ENCODE measurements at regions not wholly inside any gene's neighbourhood (a gene's known extent, or its start where the extent isn't known, plus 50 kb on each side); places are given as distances from the start of the nearest gene placed in this dataset.

DNA sequence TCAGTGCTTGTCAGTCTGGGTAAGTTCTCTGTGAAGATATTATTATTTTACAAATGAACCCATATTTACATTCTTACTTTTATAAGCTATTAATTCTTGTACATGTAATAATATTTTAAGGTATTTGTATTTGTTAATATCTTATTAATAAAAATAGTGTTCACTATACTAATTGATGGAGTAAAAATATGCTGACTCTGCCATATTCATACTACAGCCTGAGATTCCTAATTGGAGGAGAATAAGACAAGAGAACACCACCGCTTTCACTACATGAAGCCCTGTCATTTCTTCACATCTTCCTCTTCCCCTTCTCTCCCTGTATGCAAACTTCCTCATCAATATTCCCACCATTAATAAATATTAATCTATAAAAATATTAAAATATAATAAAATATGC is 167.6 kb upstream of the TUSC1 start:
- TF ChIP-seq YY1 (IDR thresholded peaks at IDR 0.05; ENCODE audit: low read depth) (no peak), CHD2 (IDR thresholded peaks at IDR 0.05; ENCODE audit: low read length, partially characterized antibody) (no peak), POLR2AphosphoS5 (IDR thresholded peaks at IDR 0.05; ENCODE audit: low read depth, low read length) (no peak), TAF1 (IDR thresholded peaks at IDR 0.05; ENCODE audit: borderline replicate concordance, low read depth, low read length) (no peak), JUND (IDR thresholded peaks at IDR 0.05) (no peak), FOXM1 (IDR thresholded peaks at IDR 0.05; ENCODE audit: low read depth) (no peak), SMC3 (IDR thresholded peaks at IDR 0.05; ENCODE audit: low read depth, low read length) (no peak)
- TF ChIP-seq, protein P1, sequence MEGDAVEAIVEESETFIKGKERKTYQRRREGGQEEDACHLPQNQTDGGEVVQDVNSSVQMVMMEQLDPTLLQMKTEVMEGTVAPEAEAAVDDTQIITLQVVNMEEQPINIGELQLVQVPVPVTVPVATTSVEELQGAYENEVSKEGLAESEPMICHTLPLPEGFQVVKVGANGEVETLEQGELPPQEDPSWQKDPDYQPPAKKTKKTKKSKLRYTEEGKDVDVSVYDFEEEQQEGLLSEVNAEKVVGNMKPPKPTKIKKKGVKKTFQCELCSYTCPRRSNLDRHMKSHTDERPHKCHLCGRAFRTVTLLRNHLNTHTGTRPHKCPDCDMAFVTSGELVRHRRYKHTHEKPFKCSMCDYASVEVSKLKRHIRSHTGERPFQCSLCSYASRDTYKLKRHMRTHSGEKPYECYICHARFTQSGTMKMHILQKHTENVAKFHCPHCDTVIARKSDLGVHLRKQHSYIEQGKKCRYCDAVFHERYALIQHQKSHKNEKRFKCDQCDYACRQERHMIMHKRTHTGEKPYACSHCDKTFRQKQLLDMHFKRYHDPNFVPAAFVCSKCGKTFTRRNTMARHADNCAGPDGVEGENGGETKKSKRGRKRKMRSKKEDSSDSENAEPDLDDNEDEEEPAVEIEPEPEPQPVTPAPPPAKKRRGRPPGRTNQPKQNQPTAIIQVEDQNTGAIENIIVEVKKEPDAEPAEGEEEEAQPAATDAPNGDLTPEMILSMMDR (IDR thresholded peaks at IDR 0.05), result no peak
- TF ChIP-seq, protein P2, sequence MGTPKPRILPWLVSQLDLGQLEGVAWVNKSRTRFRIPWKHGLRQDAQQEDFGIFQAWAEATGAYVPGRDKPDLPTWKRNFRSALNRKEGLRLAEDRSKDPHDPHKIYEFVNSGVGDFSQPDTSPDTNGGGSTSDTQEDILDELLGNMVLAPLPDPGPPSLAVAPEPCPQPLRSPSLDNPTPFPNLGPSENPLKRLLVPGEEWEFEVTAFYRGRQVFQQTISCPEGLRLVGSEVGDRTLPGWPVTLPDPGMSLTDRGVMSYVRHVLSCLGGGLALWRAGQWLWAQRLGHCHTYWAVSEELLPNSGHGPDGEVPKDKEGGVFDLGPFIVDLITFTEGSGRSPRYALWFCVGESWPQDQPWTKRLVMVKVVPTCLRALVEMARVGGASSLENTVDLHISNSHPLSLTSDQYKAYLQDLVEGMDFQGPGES (IDR thresholded peaks at IDR 0.05; ENCODE audit: low read depth, low read length), result no peak
- TF ChIP-seq, protein P3, sequence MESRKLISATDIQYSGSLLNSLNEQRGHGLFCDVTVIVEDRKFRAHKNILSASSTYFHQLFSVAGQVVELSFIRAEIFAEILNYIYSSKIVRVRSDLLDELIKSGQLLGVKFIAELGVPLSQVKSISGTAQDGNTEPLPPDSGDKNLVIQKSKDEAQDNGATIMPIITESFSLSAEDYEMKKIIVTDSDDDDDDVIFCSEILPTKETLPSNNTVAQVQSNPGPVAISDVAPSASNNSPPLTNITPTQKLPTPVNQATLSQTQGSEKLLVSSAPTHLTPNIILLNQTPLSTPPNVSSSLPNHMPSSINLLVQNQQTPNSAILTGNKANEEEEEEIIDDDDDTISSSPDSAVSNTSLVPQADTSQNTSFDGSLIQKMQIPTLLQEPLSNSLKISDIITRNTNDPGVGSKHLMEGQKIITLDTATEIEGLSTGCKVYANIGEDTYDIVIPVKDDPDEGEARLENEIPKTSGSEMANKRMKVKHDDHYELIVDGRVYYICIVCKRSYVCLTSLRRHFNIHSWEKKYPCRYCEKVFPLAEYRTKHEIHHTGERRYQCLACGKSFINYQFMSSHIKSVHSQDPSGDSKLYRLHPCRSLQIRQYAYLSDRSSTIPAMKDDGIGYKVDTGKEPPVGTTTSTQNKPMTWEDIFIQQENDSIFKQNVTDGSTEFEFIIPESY (IDR thresholded peaks at IDR 0.05; ENCODE audit: borderline replicate concordance, low read depth), result no peak

Data from SK-N-SH (cell line).